ENCODE measurements at regions not wholly inside any gene's neighbourhood (a gene's known extent, or its start where the extent isn't known, plus 50 kb on each side); places are given as distances from the start of the nearest gene placed in this dataset.
"Not testable (repeated sequence)": the region's sequence is repeated elsewhere in the genome, so short reads cannot be mapped to it uniquely, and the experiment has no call there.

- H3K27ac ChIP-seq (ENCODE audit: low read depth, low read length): no peak overlapping the region
Measured at GRCh38 chr3:27641888-27642601, 80.1 kb downstream of the EOMES start.

GRCh38 chr3:27641271-27641800, 80.8 kb downstream of the EOMES start:
- Histone ChIP-seq H3K36me3 (ENCODE audit: control insufficient read depth, insufficient read depth, low read length) (no peaks in the 10 kb centered on the region), H3K27me3 (ENCODE audit: control insufficient read depth, insufficient read depth, low read length) (no peaks in the 10 kb centered on the region), H3K9ac (ENCODE audit: low read length) (no peak overlapping the region), H3K4me1 (ENCODE audit: control insufficient read depth, insufficient read depth, low read length) (no peaks in the 10 kb centered on the region), H3K27ac (ENCODE audit: low read depth, low read length) (no peak overlapping the region), H3K4me3 (ENCODE audit: low read length) (no peak overlapping the region)

More at GRCh38 chr3:27641888-27642601, 80.1 kb downstream of the EOMES start:
- Histone ChIP-seq H3K27me3 (ENCODE audit: control insufficient read depth, insufficient read depth, low read length) (no peaks in the 10 kb centered on the region), H3K4me1 (ENCODE audit: control insufficient read depth, insufficient read depth, low read length) (no peaks in the 10 kb centered on the region), H3K9ac (ENCODE audit: low read length) (no peak overlapping the region), H3K36me3 (ENCODE audit: control insufficient read depth, insufficient read depth, low read length) (no peaks in the 10 kb centered on the region), H3K4me3 (ENCODE audit: low read length) (no peak overlapping the region)

GRCh38 chr3:27639271-27639670, 82.9 kb downstream of the EOMES start:
- Histone ChIP-seq H3K27me3 (ENCODE audit: control insufficient read depth, insufficient read depth, low read length) (no peaks in the 10 kb centered on the region), H3K4me1 (ENCODE audit: control insufficient read depth, insufficient read depth, low read length) (no peaks in the 10 kb centered on the region), H3K9ac (ENCODE audit: low read length) (no peak overlapping the region), H3K4me3 (ENCODE audit: low read length) (no peak overlapping the region), H3K36me3 (ENCODE audit: control insufficient read depth, insufficient read depth, low read length) (no peaks in the 10 kb centered on the region), H3K27ac (ENCODE audit: low read depth, low read length) (no peak overlapping the region)

GRCh38 chr3:27638594-27638993, 83.5 kb downstream of the EOMES start:
- Histone ChIP-seq H3K27me3 (ENCODE audit: control insufficient read depth, insufficient read depth, low read length) (no peaks in the 10 kb centered on the region), H3K4me1 (ENCODE audit: control insufficient read depth, insufficient read depth, low read length) (no peaks in the 10 kb centered on the region), H3K9ac (ENCODE audit: low read length) (no peak overlapping the region), H3K36me3 (ENCODE audit: control insufficient read depth, insufficient read depth, low read length) (no peaks in the 10 kb centered on the region), H3K4me3 (ENCODE audit: low read length) (no peak overlapping the region), H3K27ac (ENCODE audit: low read depth, low read length) (no peak overlapping the region)

GRCh38 chr3:27637346-27637995, 84.7 kb downstream of the EOMES start:
- H3K27ac ChIP-seq (ENCODE audit: low read depth, low read length): no peak overlapping the region
- H3K36me3 ChIP-seq (ENCODE audit: control insufficient read depth, insufficient read depth, low read length): no peaks in the 10 kb centered on the region
- no peak overlapping the region for H3K4me3 ChIP-seq (ENCODE audit: low read length)
- no peaks in the 10 kb centered on the region for H3K4me1 ChIP-seq (ENCODE audit: control insufficient read depth, insufficient read depth, low read length)
- H3K27me3 ChIP-seq (ENCODE audit: control insufficient read depth, insufficient read depth, low read length): no peaks in the 10 kb centered on the region
- H3K9ac ChIP-seq (ENCODE audit: low read length): no peak overlapping the region

- H3K9ac ChIP-seq (ENCODE audit: low read length); H3K4me3 ChIP-seq (ENCODE audit: low read length); H3K36me3 ChIP-seq (ENCODE audit: control insufficient read depth, insufficient read depth, low read length); H3K27ac ChIP-seq (ENCODE audit: low read depth, low read length); H3K4me1 ChIP-seq (ENCODE audit: control insufficient read depth, insufficient read depth, low read length); H3K27me3 ChIP-seq (ENCODE audit: control insufficient read depth, insufficient read depth, low read length): not testable (repeated sequence)
Measured at GRCh38 chr3:27635006-27635405, 87.1 kb downstream of the EOMES start.

GRCh38 chr3:27633224-27633545, 88.9 kb downstream of the EOMES start:
- H3K4me1 ChIP-seq (ENCODE audit: control insufficient read depth, insufficient read depth, low read length): no peaks in the 10 kb centered on the region
- peak overlapping the region; percentile 60 for H3K4me3 ChIP-seq (ENCODE audit: low read length)
- peak overlapping the region; percentile 21 for H3K9ac ChIP-seq (ENCODE audit: low read length)
- peak overlapping the region; percentile 72 for H3K27ac ChIP-seq (ENCODE audit: low read depth, low read length)
- H3K27me3 ChIP-seq (ENCODE audit: control insufficient read depth, insufficient read depth, low read length): no peaks in the 10 kb centered on the region
- no peaks in the 10 kb centered on the region for H3K36me3 ChIP-seq (ENCODE audit: control insufficient read depth, insufficient read depth, low read length)

DNA sequence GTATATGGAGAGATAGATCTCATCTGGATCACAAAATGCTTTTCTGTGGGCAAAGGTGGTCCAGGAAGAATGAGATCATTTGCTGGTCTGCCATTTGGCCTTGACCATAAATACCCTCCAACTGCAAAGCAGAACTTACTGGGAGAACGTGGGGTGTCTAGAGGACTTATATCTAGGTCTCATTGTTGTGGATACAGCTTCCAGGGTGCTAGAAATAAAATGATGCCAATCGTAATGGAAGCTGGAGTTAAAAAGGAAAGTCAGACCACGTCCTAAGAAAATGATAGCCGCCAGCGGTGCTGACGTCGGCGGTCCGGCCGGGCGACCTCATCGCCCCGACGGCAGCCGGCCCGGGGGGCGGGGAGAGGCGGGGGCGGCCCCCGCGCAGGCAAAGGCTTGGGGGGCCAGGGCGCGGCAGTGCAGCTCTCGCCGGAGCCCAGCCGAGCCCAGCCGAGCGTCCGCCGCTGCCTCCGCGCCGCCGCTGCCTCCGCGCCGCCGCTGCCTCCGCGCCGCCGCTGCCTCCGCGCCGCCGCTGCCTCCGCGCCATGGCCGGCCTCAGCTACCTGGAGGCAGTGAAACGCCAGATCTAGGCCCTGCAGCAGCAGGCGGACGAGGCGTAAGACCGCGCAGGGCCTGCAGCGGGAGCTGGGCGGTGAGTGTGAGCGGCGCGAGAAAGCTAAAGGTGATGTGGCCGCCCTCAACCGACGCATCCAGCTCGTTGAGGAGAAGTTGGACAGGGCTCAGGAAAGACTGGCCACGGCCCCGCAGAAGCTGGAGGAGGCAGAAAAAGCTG, 89.5 kb downstream of the EOMES start:
- no peaks in the 10 kb centered on the region for H3K36me3 ChIP-seq (ENCODE audit: control insufficient read depth, insufficient read depth, low read length)
- peak overlapping the region; percentile 72 for H3K27ac ChIP-seq (ENCODE audit: low read depth, low read length)
- no peaks in the 10 kb centered on the region for H3K4me1 ChIP-seq (ENCODE audit: control insufficient read depth, insufficient read depth, low read length)
- H3K27me3 ChIP-seq (ENCODE audit: control insufficient read depth, insufficient read depth, low read length): no peaks in the 10 kb centered on the region
- H3K4me3 ChIP-seq (ENCODE audit: low read length): peak overlapping the region; percentile 60
- H3K9ac ChIP-seq (ENCODE audit: low read length): peak overlapping the region; percentile 49

DNA sequence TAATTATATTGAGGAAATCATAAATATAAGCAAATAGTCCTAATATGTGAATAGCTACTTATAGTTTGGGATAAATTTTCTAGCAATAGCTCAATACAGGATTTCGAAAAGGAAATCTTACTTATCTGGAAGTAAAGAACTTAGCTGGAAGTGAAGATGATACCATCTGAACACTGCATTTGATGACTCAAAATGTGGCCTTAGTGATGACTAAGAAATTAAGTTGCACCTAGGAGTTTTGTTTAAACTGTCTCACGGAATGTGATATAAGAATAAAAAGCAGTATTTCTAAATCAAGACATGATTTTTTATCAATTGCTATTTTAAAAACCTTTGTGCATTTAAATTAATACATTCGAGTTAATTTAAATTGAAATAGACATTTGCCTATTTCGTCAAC, 91.2 kb downstream of the EOMES start:
- Histone ChIP-seq H3K36me3 (ENCODE audit: control insufficient read depth, insufficient read depth, low read length) (no peaks in the 10 kb centered on the region), H3K4me1 (ENCODE audit: control insufficient read depth, insufficient read depth, low read length) (no peaks in the 10 kb centered on the region), H3K27me3 (ENCODE audit: control insufficient read depth, insufficient read depth, low read length) (no peaks in the 10 kb centered on the region), H3K9ac (ENCODE audit: low read length) (no peak overlapping the region), H3K4me3 (ENCODE audit: low read length) (no peak overlapping the region), H3K27ac (ENCODE audit: low read depth, low read length) (no peak overlapping the region)

DNA sequence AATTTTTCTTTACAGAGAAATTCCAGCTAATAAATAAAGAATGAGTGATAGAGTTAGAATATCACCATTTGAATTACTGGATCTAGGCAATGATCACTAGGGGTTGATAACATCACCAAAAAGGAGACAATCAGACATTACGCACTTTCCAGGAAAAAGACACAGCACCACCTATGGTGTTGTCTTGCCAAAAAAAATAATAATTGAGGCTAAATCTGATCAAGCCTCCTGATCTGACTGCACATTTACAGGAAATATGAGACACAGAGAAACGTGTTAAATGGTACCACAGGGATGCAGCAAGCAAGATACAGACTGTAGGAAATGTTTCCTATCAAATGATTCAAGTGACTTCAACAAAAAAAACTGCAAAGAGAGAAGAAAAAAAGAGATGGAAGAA, 92.8 kb downstream of the EOMES start:
- Histone ChIP-seq H3K36me3 (ENCODE audit: control insufficient read depth, insufficient read depth, low read length) (no peaks in the 10 kb centered on the region), H3K27me3 (ENCODE audit: control insufficient read depth, insufficient read depth, low read length) (no peaks in the 10 kb centered on the region), H3K9ac (ENCODE audit: low read length) (no peak overlapping the region), H3K4me3 (ENCODE audit: low read length) (no peak overlapping the region), H3K4me1 (ENCODE audit: control insufficient read depth, insufficient read depth, low read length) (no peaks in the 10 kb centered on the region), H3K27ac (ENCODE audit: low read depth, low read length) (no peak overlapping the region)

- no peaks in the 10 kb centered on the region for H3K27me3 ChIP-seq (ENCODE audit: control insufficient read depth, insufficient read depth, low read length)
- H3K36me3 ChIP-seq (ENCODE audit: control insufficient read depth, insufficient read depth, low read length): no peaks in the 10 kb centered on the region
- no peak overlapping the region for H3K4me3 ChIP-seq (ENCODE audit: low read length)
- H3K4me1 ChIP-seq (ENCODE audit: control insufficient read depth, insufficient read depth, low read length): no peaks in the 10 kb centered on the region
- H3K9ac ChIP-seq (ENCODE audit: low read length): no peak overlapping the region
- H3K27ac ChIP-seq (ENCODE audit: low read depth, low read length): no peak overlapping the region
Measured at GRCh38 chr3:27628026-27628750, 93.9 kb downstream of the EOMES start.

DNA sequence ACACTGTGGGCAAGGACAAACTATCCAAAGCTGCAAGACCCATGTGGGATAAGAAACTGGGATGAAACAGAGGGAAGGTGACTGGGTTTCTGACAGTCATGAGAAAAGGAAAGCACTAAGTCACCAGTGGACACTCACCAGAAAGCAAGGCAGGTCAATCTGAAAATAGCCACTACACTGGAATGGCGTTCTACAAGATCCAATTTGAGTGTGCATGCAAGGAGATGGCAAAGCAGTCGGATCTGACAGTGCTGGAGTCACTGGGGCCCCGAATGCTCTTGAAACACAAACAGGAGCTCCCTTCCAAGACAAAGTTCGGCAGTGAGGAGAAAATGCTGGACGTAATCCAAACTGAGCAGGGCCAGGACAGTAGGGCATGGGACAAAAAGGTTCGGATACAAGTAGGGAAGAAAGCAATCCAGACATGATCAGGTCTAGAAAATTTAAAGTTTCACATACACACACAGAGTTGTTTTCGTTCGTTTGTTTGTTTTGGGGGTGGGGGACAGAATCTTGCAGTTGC, 95.5 kb downstream of the EOMES start:
- Histone ChIP-seq H3K9ac (ENCODE audit: low read length) (no peak overlapping the region), H3K4me1 (ENCODE audit: control insufficient read depth, insufficient read depth, low read length) (no peaks in the 10 kb centered on the region), H3K27me3 (ENCODE audit: control insufficient read depth, insufficient read depth, low read length) (no peaks in the 10 kb centered on the region), H3K36me3 (ENCODE audit: control insufficient read depth, insufficient read depth, low read length) (no peaks in the 10 kb centered on the region), H3K27ac (ENCODE audit: low read depth, low read length) (no peak overlapping the region), H3K4me3 (ENCODE audit: low read length) (no peak overlapping the region)

All from rectal smooth muscle tissue (tissue), 1 donor.